ENCODE measurements at regions not wholly inside any gene's neighbourhood (a gene's known extent, or its start where the extent isn't known, plus 50 kb on each side); places are given as distances from the start of the nearest gene placed in this dataset.

DNA sequence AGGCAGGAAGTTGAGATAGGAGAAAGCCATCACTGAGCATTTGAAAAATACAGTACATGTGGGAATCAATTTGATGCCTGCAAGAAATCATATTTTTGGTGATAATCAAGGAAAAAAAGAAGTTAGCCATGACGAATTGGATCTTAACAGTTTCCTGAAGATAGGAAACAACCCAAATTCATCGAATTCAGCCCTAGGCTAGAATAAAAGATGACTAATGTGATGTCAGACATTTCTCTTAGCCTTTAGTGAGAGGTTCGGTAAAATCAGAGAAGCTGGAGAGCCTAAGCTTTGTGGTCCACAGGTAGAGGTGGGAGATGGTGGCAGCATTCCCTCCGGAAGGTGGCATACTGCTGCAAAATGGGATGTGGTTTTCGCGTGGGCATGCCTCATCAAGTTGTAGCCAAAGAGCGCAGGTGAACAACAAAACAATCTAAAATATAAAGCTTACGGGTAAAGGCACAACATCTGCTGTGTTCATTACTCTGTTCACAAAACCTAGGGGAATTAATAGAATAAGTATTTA, 144.1 kb upstream of the ALCAM start:
- 75 to 89% (median 87%) methylated on average over 8 of the region's 8 CpGs for WGBS, 4 donors
- H3K4me1 ChIP-seq (replicated peaks in 1 of 2), result no peaks in the 10 kb centered on the region
- no peak overlapping the region for H3K4me3 ChIP-seq
- no peaks in the 10 kb centered on the region for H3K36me3 ChIP-seq (replicated peaks in 1 of 2)
- H3K27me3 ChIP-seq, result no peaks in the 10 kb centered on the region
- no peak overlapping the region for H3K27ac ChIP-seq
- intact Hi-C loops (cut with DNase I), result no loop called here
- DNase-seq, result no peak
- no peak for TF ChIP-seq POLR2A (IDR thresholded peaks at IDR 0.05)
- TF ChIP-seq, protein P1, sequence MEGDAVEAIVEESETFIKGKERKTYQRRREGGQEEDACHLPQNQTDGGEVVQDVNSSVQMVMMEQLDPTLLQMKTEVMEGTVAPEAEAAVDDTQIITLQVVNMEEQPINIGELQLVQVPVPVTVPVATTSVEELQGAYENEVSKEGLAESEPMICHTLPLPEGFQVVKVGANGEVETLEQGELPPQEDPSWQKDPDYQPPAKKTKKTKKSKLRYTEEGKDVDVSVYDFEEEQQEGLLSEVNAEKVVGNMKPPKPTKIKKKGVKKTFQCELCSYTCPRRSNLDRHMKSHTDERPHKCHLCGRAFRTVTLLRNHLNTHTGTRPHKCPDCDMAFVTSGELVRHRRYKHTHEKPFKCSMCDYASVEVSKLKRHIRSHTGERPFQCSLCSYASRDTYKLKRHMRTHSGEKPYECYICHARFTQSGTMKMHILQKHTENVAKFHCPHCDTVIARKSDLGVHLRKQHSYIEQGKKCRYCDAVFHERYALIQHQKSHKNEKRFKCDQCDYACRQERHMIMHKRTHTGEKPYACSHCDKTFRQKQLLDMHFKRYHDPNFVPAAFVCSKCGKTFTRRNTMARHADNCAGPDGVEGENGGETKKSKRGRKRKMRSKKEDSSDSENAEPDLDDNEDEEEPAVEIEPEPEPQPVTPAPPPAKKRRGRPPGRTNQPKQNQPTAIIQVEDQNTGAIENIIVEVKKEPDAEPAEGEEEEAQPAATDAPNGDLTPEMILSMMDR (IDR thresholded peaks at IDR 0.05), result no peak
- no peaks in the 10 kb centered on the region for H3K9me3 ChIP-seq (replicated peaks in 1 of 3)

DNA sequence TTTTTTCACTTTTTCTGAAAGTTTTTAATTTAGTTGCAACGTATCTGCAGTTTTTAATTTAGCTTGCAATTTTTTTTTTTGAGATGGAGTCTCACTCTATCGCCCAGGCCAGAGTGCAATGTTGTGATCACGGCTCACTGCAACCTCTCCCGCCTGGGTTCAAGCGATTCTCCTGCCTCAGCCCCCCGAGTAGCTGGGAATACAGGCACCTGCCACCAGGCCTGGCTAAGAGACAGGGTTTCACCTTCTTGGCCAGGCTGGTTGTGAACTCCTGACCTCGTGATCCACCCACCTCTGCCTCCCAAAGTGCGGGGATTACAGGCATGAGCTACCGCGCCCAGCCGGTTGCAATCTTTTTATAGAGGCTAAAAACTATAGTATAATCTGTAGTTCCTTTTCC, 142.9 kb upstream of the ALCAM start:
- H3K4me3 ChIP-seq, result no peak overlapping the region
- H3K27me3 ChIP-seq, result no peaks in the 10 kb centered on the region
- WGBS, 4 donors, result 90 to 94% (median 91%) methylated on average over 11 of the region's 11 CpGs
- no peak for DNase-seq
- no peaks in the 10 kb centered on the region for H3K9me3 ChIP-seq (replicated peaks in 1 of 3)
- H3K36me3 ChIP-seq (replicated peaks in 1 of 2), result no peaks in the 10 kb centered on the region
- intact Hi-C loops (cut with DNase I), result no loop called here
- no peak overlapping the region for H3K27ac ChIP-seq
- H3K4me1 ChIP-seq (replicated peaks in 1 of 2), result no peaks in the 10 kb centered on the region
- TF ChIP-seq, protein P1 (IDR thresholded peaks at IDR 0.05), result no peak
- no peak for TF ChIP-seq POLR2A (IDR thresholded peaks at IDR 0.05)

DNA sequence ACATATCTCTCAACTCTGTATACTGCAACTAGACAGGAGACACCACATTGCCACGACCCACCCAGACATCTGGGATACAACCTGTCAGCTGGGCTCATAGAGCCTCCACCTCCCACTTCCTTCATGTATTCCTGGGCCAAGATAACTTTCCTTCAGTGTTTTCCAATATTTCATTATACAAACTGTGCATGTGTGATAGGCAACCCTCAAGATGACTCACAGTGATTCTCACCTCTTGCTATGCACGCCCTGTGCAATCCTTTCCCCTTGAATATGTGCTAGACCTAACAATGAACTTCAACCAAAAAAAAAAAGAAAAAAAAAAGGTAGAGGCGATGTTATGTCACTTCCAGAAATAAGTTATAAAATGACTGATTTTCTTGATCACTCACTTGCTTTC, 138.0 kb upstream of the ALCAM start:
- Histone ChIP-seq H3K36me3 (replicated peaks in 1 of 2) (no peaks in the 10 kb centered on the region), H3K27me3 (no peaks in the 10 kb centered on the region), H3K4me3 (no peak overlapping the region), H3K9me3 (replicated peaks in 1 of 3) (no peaks in the 10 kb centered on the region), H3K27ac (no peak overlapping the region), H3K4me1 (replicated peaks in 1 of 2) (no peaks in the 10 kb centered on the region)
- 84 to 86% (median 85%) methylated on average over 3 of the region's 3 CpGs for WGBS, 4 donors
- intact Hi-C loops (cut with DNase I), result no loop called here
- TF ChIP-seq POLR2A (IDR thresholded peaks at IDR 0.05), result no peak
- TF ChIP-seq, protein P1 (IDR thresholded peaks at IDR 0.05), result no peak
- DNase-seq, result no peak

DNA sequence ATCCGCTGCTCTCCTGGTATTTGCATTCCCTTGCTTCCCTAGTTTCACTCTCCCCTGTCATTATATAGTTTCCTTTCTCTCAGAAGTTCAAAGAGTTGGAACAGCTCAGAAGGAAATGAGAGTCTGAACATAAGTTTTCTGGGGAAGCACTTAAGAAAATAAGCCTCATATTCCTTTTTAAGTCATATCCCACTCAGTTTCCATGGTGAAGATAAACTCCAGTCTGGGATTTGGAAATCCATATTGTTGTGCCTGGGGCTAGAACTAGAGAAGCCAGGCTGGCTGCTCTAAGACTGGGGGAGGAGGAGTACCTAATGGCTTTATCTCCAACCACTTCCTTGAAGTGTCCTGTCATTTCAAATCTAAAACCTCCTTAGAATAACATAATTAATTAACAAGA, 134.2 kb upstream of the ALCAM start:
- H3K27ac ChIP-seq, result no peak overlapping the region
- WGBS, 4 donors, result 62 to 97% (median 87%) methylated on average over 1 of the region's 1 CpG
- H3K9me3 ChIP-seq (replicated peaks in 1 of 3), result no peaks in the 10 kb centered on the region
- intact Hi-C loops (cut with DNase I), result no loop called here
- H3K36me3 ChIP-seq (replicated peaks in 1 of 2), result no peaks in the 10 kb centered on the region
- no peaks in the 10 kb centered on the region for H3K27me3 ChIP-seq
- H3K4me3 ChIP-seq, result no peak overlapping the region
- DNase-seq, result no peak
- no peaks in the 10 kb centered on the region for H3K4me1 ChIP-seq (replicated peaks in 1 of 2)
- no peak for TF ChIP-seq POLR2A (IDR thresholded peaks at IDR 0.05)
- TF ChIP-seq, protein P1 (IDR thresholded peaks at IDR 0.05), result no peak
